OCI-LY1 (cell line): ENCODE measurements at regions not wholly inside any gene's neighbourhood (a gene's known extent, or its start where the extent isn't known, plus 50 kb on each side); places are given as distances from the start of the nearest gene placed in this dataset.
"Not testable (repeated sequence)": the region's sequence is repeated elsewhere in the genome, so short reads cannot be mapped to it uniquely, and the experiment has no call there.

Source experiments
- H2AFZ ChIP-seq: fragments of 200-600 bp; sonication (generic), shearing (Covaris generic); 2 replicates; pipeline ENCODE4 v1.6.0; 2014; ENCODE audit warnings: antibody characterized with exemption, mild to moderate bottlenecking, low read length
- H3F3A ChIP-seq: fragments of 200-600 bp; sonication (generic), shearing (Covaris generic); 2 replicates; pipeline ENCODE4 v1.6.0; 2014; ENCODE audit warnings: mild to moderate bottlenecking, antibody characterized with exemption, low read length, moderate library complexity; ENCODE audit not compliant: insufficient read depth
- H3K27ac ChIP-seq: fragments of 200-600 bp; sonication (generic); 2 replicates; pipeline ENCODE4 v1.5.1; 2014; ENCODE audit warnings: low read length, mixed run types, mild to moderate bottlenecking, low read depth; ENCODE audit not compliant: poor library complexity, severe bottlenecking
- H3K27me3 ChIP-seq: fragments of 200-600 bp; sonication (generic); 2 replicates; pipeline ENCODE4 v1.6.0; 2014; ENCODE audit warnings: antibody characterized with exemption, mild to moderate bottlenecking, low read length, moderate library complexity; ENCODE audit not compliant: insufficient read depth
- H3K36me3 ChIP-seq: fragments of 200-600 bp; sonication (generic); 2 replicates; pipeline ENCODE4 v1.6.1; 2014; ENCODE audit warnings: mild to moderate bottlenecking, antibody characterized with exemption, low read length, moderate library complexity, mixed read lengths; ENCODE audit not compliant: insufficient read depth
- H3K4me1 ChIP-seq: fragments of 200-600 bp; sonication (generic); 2 replicates; pipeline ENCODE4 v1.5.1; 2014; ENCODE audit warnings: mild to moderate bottlenecking, low read length, moderate library complexity; ENCODE audit not compliant: insufficient read depth, severe bottlenecking
- H3K4me2 ChIP-seq: fragments of 200-600 bp; sonication (generic), shearing (Covaris generic); 2 replicates; pipeline ENCODE4 v1.6.1; 2014; ENCODE audit warnings: low read length
- H3K4me3 ChIP-seq: fragments of 200-600 bp; sonication (generic); 2 replicates; pipeline ENCODE4 v1.5.1; 2014; ENCODE audit warnings: low read length, low read depth, mild to moderate bottlenecking, mixed read lengths; ENCODE audit not compliant: poor library complexity, severe bottlenecking
- H3K79me2 ChIP-seq: fragments of 200-600 bp; shearing (Covaris generic); 2 replicates; pipeline ENCODE4 v1.6.1; 2016; ENCODE audit warnings: mixed run types, low read length, mixed read lengths; ENCODE audit not compliant: insufficient read depth
- H3K9ac ChIP-seq: fragments of 200-600 bp; sonication (generic), shearing (Covaris generic); 2 replicates; pipeline ENCODE4 v1.6.1; 2014; ENCODE audit warnings: mild to moderate bottlenecking, low read length, mixed read lengths
- H3K9me2 ChIP-seq: fragments of 200-600 bp; sonication (generic), shearing (Covaris generic); 2 replicates; pipeline ENCODE4 v1.6.1; 2014; ENCODE audit warnings: low read depth, mild to moderate bottlenecking, low read length, mixed read lengths
- H3K9me3 ChIP-seq: fragments of 200-600 bp; shearing (Covaris generic); 2 replicates; pipeline ENCODE4 v1.6.1; 2014; ENCODE audit warnings: low read length, mixed read lengths
- H4K20me1 ChIP-seq: fragments of 200-600 bp; sonication (generic), shearing (Covaris generic); 2 replicates; pipeline ENCODE4 v1.6.0; 2016; ENCODE audit warnings: mild to moderate bottlenecking, low read length; ENCODE audit not compliant: insufficient read depth
- EZH2 ChIP-seq: fragments of 200-600 bp; sonication (generic), shearing (Covaris generic); IDR thresholded peaks from 2 replicates; pipeline ENCODE4 v1.8.0; 2017; ENCODE audit warnings: borderline replicate concordance, mixed run types, mild to moderate bottlenecking, antibody characterized with exemption, low read length, moderate library complexity, mixed read lengths
- TF ChIP-seq, protein P1 (sequence below): fragments of 200-600 bp; sonication (generic), shearing (Covaris generic); IDR thresholded peaks from 2 replicates; pipeline ENCODE4 v1.5.1; 2017; ENCODE audit warnings: mild to moderate bottlenecking, antibody characterized with exemption, low read length, moderate library complexity, mixed read lengths

DNA sequence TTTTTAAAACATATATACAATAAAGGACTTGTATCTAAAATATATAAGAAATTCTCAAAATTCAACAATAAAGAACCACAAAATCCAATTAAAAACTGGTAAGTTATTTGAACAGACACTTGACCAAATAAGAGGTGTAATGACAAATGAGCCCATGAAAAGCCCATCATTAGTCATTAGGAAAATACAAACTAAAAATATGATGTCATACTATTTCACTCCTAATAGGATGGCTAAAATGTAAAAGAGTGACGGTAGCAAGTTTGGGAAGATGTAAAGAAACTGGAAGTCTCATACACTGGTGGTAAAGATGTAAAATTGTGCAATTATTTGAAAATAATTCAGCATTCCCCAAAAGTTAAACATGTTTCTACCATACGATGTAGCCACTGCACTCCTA, 1095.3 kb upstream of the CDH8 start:
- Histone ChIP-seq H3K9me3 (no peaks in the 10 kb centered on the region), H3K9me2 (no peaks in the 10 kb centered on the region), H3K27me3 (no peaks in the 10 kb centered on the region), H3K36me3 (no peaks in the 10 kb centered on the region), H3K4me1 (no peaks in the 10 kb centered on the region), H3K4me2 (no peak overlapping the region), H3K9ac (no peak overlapping the region), H3K27ac (no peak overlapping the region), H2AFZ (no peak overlapping the region), H3F3A (no peaks in the 10 kb centered on the region), H4K20me1 (no peaks in the 10 kb centered on the region), H3K4me3 (no peak overlapping the region), H3K79me2 (no peaks in the 10 kb centered on the region)
- TF ChIP-seq, protein P1, sequence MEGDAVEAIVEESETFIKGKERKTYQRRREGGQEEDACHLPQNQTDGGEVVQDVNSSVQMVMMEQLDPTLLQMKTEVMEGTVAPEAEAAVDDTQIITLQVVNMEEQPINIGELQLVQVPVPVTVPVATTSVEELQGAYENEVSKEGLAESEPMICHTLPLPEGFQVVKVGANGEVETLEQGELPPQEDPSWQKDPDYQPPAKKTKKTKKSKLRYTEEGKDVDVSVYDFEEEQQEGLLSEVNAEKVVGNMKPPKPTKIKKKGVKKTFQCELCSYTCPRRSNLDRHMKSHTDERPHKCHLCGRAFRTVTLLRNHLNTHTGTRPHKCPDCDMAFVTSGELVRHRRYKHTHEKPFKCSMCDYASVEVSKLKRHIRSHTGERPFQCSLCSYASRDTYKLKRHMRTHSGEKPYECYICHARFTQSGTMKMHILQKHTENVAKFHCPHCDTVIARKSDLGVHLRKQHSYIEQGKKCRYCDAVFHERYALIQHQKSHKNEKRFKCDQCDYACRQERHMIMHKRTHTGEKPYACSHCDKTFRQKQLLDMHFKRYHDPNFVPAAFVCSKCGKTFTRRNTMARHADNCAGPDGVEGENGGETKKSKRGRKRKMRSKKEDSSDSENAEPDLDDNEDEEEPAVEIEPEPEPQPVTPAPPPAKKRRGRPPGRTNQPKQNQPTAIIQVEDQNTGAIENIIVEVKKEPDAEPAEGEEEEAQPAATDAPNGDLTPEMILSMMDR: no peak
- TF ChIP-seq EZH2: no peak

DNA sequence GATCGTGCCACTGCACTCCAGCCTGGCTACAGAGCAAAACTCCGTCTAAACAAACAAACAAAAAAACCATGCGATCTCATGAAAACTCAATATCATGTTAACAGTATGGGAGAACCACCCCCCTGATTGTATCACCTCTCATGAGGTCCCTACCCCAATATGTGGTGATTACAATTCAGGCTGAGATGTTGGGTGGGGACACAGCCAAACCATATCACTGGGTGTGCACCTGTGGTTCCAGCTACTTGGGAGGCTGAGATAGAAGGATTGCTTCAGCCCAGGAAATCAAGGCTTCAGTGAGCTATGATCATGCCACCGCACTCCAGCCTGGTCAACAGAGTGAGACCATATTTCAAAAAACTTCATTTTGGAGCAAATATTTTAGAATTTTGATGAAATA, 1094.7 kb upstream of the CDH8 start:
- Histone ChIP-seq H3F3A (no peaks in the 10 kb centered on the region), H3K36me3 (no peaks in the 10 kb centered on the region), H3K4me3 (no peak overlapping the region), H3K4me1 (no peaks in the 10 kb centered on the region), H2AFZ (no peak overlapping the region), H3K27me3 (no peaks in the 10 kb centered on the region), H3K9me2 (no peaks in the 10 kb centered on the region), H3K4me2 (no peak overlapping the region), H3K27ac (no peak overlapping the region), H3K79me2 (no peaks in the 10 kb centered on the region), H4K20me1 (no peaks in the 10 kb centered on the region), H3K9me3 (no peaks in the 10 kb centered on the region), H3K9ac (no peak overlapping the region)
- no peak for TF ChIP-seq EZH2
- TF ChIP-seq, protein P1: no peak

DNA sequence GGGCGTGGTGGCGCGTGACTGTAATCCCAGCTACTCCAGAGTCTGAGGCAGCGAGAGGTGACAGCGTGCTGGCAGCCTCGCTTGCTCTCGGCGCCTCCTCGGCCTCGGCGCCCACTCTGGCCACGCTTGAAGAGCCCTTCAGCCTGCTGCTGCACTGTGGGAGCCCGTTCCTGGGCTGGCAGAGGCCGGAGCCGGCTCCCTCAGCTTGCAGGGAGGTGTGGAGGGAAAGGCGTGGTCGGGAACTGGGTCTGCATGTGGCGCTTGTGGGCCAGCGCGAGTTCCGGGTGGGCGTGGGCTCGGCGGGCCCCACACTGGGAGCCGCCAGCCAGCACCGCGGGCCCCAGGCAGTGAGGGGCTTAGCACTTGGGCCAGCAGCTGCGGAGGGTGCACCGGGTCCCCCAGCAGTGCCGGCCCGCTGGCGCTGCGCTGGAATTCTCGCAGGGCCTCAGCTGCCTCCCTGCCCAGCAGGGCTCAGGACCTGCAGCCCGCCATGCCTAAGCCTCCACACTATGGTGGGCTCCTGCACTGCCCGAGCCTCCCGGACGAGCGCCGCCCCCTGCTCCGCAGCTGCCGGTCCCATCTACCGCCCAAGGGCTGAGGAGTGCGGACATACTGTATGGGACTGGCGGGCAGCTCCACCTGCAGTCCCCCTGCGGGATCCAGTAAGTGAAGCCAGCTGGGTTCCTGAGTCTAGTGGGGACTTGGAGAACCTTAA, 1093.3 kb upstream of the CDH8 start:
- Histone ChIP-seq H3K9me3 (no peaks in the 10 kb centered on the region), H3K36me3 (no peaks in the 10 kb centered on the region), H3K9ac (no peak overlapping the region), H3K4me3 (no peak overlapping the region), H3K9me2 (no peaks in the 10 kb centered on the region), H3K79me2 (no peaks in the 10 kb centered on the region), H2AFZ (no peak overlapping the region), H4K20me1 (no peaks in the 10 kb centered on the region), H3F3A (no peaks in the 10 kb centered on the region), H3K27ac (no peak overlapping the region), H3K4me1 (no peaks in the 10 kb centered on the region), H3K27me3 (no peaks in the 10 kb centered on the region), H3K4me2 (no peak overlapping the region)
- TF ChIP-seq, protein P1: no peak
- no peak for TF ChIP-seq EZH2

DNA sequence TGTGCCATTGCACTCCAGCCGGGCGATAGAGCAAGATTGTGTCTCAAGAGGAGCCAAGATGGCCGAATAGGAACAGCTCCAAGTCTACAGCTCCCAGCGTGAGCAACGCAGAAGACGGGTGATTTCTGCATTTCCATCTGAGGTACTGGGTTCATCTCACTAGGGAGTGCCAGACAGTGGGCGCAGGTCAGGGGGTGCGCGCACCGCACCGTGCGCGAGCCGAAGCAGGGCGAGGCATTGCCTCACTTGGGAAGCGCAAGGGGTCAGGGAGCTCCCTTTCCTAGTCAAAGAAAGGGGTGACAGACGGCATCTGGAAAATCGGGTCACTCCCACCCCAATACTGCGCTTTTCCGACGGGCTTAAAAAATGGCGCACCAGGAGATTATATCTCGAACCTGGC, 1083.7 kb upstream of the CDH8 start:
- H3K9me3 ChIP-seq, H2AFZ ChIP-seq, H3K27me3 ChIP-seq, H3K36me3 ChIP-seq, H3K4me2 ChIP-seq, H3F3A ChIP-seq, H3K4me1 ChIP-seq, H4K20me1 ChIP-seq, H3K9ac ChIP-seq, H3K9me2 ChIP-seq, H3K4me3 ChIP-seq, H3K79me2 ChIP-seq, H3K27ac ChIP-seq: not testable (repeated sequence)
